HG02610 (cell line): ENCODE measurements at regions not wholly inside any gene's neighbourhood (a gene's known extent, or its start where the extent isn't known, plus 50 kb on each side); places are given as distances from the start of the nearest gene placed in this dataset.

ENCODE experiments used
- ATAC-seq: cut with Tn5 transposase; IDR thresholded peaks from one replicate; pipeline ENCODE4 v1.9.1; 2021; ENCODE audit warnings: mild to moderate bottlenecking, moderate library complexity; ENCODE audit not compliant: unreplicated experiment

DNA sequence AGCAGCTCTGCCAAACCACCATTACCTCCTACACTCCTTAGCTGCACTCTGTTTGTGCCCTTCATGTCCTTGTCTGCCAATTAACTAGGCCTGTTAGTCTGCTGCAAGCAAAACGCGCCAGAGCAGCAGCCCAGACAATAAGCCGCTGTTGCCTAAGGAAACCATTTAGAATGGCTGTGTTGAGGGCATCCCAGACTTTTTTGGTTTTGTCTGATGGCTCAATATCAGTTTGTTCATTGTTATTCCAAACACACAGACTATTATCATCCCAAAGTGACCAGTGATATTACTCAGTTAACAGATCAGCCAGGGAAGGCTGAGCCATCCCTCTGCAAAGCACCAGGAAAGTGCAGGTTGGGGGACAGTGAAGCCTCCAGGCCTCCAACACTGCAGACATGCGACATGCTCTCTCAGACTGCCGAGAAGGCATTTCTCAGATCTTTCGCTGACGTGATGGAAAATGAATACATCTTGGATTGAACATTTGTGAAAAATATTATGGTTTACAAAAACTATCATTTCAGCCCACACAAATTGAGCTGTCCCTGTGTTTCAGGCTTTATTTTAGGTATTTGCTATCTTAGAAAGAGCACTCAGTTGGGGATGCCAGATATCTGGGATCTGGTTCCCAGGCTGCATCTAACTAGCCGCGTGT lies 182.0 kb upstream of the HNRNPA3 start:
- no peak for ATAC-seq

DNA sequence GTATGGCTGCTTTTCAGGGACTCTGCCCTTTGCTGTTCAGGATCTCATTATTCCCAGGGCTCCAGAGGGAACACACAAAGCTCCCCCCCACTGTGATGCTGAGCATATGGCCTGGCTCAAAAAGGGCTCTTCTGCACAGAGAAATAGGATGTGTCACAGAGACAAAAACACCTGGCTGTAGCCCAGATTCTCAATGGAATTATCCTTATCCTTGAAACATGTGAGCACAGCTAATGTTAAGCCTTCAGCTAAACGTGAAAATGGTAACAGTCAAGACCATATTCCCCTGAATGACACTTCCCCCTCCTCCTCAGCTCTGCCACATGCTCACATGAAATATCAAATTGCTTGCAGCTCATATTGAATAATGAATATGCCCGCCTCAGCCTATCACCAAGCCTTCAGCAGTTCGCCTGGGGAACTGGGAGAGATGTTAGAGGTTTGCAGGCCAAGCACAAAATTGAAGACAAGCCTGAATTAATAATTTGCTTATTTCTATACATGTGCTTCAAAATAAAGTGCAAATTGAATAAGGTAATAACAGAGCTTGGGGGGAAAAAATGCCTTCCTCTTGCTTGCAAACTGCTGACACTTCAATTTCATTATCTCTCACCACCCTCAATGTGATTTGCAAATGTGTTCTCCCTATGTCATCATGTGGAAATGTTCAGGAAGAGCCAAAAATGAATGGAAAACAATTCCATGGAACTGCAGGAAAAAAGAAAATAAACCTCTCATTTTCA lies 181.0 kb upstream of the HNRNPA3 start:
- no peak for ATAC-seq

DNA sequence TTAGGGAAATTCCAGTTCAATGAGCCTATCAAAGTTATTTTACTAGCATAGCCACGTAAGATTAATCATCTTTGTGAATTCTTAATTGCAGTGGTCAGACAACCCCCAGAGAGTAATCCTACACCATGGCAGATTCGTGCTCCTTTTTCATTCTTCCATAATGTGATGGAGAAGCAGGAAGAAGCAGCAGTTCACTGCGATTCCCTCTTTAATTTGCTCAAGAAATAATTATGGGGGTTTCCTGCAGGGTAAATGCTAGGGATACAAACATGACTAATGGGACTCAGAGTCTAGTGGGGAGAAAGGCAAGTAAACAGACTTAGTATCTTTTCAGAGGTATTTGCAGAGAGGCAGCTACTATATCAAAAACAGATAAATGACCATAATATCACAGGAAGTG lies 175.8 kb upstream of the HNRNPA3 start:
- ATAC-seq: no peak

DNA sequence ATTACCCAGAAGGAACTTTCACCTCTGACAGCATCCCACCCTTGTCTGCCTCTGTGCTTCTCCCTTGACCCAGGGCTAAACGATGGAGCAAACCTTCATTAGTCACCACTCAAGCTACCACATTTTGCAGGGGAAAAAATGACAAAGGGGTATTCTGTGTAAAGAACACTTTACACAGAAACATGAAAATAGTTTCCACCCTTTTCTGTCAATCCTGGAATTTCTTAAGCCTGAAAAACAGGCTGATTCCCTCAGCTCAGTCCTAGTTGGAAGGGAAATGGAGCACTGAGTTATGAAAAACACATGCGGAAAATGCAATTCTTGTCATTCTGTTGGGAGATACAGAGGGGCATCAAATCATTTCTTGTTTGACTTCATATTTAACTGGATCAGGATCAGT lies 175.0 kb upstream of the HNRNPA3 start:
- no peak for ATAC-seq

DNA sequence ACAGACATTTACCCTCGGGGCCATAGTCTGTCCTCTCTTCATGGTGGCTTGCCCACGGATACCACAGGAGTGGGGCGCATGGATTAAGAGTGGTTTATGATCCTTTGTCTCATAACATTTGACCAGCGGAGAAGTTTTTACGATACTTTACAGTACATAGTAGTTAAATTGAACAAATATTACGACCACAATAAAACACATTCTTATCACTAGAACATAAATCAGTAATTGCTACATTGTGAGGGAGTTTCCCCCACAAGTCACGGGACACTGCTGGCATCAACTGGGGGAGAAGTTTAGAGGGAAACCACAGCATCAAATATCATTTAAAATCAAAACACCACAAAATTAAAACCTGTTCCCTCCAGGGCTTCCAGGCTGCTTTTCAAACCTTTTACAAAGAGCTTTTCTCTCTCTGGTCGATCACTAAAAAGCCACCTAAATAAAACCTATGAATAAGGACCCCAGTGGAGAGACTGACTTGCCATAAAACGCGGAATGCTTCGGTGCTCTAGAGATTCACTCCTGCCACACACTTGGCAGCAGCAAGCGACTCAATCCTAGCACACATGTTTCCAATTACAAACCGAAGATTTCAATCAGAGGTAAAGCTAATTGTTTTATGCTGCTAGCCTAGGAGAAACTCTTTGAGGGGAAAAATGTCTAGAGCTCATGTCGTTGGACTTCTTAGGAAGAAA lies 173.7 kb upstream of the HNRNPA3 start:
- no peak for ATAC-seq

DNA sequence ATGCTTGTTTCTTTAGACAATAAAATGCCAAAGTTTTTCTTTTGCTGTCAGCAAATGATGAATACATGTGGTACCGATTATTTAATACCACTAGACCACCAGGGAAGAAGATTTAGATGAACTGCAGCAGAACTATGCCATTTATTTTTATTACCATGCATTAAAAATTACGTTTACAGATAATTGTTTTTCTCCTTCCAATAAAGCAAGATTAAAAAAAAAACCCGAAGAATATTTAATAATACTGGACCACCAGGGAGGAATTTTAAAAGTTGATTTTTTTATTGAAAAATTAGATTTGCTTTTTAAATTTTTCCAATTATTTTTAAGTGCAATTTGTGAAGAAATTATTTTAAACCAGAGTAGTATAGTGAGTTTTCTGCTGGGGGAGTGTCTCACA lies 170.3 kb upstream of the HNRNPA3 start:
- ATAC-seq: no peak

DNA sequence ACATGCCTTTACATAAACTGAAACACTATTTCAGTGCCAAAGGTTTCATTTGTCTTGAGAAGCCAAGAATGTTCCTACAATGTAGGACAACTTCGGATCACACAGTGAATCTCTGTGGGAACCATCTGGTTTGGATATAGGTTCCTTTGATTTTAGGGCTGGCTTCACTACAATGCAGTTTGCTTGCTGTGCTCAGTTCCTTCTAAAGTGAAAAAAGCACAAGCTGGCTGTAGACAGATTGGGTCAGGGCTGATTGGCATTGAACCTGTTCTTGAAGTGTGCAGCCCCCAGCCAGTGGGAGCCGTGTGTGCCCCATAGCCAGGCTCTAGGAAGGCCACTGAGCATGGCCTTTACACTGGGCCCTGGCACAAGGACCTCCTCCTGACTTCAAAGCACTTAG lies 167.9 kb upstream of the HNRNPA3 start:
- no peak for ATAC-seq

DNA sequence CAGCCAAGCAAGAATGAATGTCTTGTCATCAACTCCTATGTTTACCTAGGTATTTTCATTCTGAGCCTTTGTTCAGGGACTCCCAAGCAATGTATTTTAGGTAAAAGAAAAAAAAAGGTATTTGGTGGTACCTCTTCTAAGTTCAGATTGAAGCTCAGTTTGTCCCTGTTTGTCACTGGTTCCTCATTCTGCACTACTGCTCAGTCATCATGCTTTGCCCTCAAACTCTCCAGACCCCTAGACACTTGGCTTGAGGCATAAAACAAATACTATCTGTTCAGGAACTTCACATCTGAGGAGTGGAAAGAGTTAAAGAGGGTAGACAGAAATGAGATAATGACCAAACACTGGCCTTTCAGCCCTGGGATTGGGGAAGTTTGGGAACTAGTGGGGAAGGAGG lies 163.6 kb upstream of the HNRNPA3 start:
- no peak for ATAC-seq

DNA sequence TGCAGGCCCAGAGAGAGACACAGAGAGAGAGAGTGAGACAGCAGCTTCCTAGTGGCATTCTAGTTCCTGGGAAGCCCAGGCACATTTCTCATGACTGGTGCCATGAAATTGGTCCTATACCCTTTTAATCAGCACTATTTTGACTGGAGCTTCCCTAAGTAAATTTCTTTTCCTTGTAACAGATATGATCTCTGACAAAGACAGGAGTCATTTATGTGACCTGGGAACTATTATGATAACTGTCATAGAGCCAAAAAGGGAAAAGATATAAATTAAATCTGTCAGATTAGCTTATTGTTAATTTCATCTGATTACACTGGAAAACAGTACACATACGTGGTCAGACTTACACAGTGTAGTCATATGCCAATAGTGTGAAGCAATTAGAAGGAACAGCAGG lies 161.3 kb upstream of the HNRNPA3 start:
- no peak for ATAC-seq

DNA sequence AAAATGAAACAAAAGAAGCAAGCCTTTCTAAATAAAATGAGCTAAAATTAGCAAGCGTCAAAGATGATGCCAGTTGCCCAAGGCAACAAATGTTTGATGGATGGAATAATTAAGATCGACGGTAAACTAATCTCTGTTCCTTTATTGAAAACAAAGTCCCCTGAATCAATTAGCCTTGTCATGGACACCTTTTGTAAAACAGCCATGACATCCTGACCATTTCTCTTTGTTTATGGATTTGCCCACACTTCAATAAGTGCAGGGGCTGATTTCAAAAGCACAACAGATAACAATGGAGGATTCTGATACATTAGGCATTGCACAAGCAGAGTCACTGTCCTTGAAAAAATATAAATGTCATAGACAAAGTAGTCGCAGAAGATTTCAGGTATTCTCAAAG lies 160.1 kb upstream of the HNRNPA3 start:
- no peak for ATAC-seq

DNA sequence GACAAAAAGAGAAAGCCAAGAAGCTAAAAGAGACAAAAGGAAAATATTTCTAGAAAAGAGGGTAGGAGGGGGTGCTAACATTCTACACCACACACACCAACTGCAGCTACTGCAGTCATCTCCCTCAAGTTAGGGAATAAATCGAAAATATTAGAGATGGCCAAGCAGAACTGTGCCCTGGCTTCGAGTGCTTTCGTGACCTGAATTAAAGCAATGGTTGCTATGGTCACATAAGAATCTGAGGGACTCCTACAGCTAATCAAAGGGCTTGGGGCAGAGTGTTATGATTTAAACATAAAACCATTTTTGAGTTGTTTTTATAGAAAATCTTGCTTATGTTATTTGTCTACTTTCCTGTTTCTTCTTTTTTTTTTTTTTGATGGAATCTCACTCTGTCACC lies 159.6 kb upstream of the HNRNPA3 start:
- ATAC-seq: no peak

DNA sequence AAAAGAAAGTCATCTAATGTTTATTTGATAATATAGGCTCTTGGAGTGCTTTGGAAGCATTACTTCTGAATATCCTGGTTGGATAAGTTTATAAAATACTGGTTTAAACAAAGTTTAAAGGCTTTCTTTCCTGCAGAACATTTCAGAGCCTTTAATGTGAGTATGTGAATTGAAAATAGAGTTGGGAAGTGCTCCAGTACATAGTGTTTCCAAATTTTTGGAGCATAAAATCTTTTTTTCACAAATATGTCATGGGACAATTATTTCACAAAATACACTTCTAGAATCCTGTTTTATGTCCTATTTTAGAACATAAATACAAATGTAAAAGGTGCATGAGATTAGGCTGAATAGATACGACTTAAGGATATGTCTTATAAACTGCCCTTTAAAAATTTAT lies 158.9 kb upstream of the HNRNPA3 start:
- no peak for ATAC-seq

DNA sequence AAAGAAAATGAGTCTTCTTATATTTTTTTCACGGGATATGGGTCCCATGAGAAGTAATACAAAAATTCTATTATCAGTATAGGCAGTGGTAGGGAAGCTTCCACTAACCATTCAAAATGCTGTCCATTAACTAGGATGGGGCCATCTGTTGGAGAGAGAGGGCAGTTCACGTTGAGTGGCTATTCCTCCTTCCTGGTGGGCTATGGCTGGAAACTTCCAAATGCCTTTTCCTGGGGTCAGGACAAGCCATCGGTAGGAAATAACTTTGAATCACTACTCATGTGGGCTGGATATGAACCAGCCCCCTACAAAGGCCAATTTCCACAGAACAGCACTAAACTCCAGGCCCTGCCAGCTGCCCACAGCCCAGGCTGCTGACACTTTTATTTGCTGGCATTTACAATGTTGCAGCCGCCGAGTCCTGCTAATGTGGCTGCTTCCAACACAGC lies 156.1 kb upstream of the HNRNPA3 start:
- ATAC-seq: no peak

DNA sequence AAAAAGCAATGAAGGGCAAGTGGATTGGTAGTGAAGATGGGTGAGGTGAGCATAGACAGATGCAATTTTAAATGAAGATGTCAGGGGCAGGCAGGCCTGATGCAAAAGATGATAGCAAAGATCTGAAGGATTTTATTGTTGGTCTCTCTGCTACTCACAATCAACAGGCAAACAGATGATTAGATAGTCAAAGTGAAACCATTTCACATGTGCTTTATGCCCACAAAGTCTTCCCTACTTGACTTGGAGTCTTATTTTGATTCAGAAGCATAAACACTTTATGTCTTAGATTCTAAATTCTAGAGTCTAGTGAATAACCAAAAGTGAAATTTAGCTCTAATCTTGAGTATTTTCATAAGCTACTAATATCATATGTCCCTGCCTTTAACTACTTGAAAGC lies 153.8 kb upstream of the HNRNPA3 start:
- peak; percentile 89 for ATAC-seq

DNA sequence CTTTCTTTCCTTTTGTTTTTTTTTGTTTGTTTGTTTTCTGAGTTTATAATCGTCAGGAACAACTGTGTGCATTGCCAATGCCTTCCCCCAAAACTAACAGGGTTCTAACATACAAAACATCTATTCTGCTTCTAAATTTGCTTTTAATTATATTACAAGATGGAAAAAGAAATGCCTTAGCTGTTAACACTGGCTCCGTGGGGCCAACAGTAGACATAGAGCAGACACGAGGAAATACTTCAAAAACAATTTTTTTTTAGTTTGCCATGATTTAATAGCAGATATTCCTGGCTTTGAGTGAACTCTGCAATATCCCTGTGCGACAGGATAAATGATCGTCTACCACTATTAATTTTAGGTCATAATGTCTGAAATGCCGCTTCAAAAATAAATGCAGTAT lies 153.3 kb upstream of the HNRNPA3 start:
- no peak for ATAC-seq

DNA sequence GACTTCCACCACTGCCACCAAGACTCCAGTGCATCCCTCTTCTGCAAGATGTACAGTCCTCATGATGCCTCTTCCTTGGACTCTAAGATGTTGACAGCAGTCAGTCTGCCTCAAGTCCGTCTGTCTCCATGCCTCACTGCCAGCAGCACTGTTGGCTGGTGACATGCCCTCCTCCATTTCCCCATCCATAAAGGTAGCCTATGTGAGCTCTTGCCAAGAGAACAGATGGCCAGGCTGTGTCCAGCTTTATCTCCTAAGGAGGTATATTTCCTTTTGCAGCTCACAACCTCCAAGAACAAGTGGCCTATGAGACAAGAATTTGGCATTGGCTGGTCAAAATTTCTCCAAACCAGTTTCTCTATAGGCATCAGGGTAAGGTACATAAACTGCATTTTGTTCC lies 149.3 kb upstream of the HNRNPA3 start:
- ATAC-seq: no peak

DNA sequence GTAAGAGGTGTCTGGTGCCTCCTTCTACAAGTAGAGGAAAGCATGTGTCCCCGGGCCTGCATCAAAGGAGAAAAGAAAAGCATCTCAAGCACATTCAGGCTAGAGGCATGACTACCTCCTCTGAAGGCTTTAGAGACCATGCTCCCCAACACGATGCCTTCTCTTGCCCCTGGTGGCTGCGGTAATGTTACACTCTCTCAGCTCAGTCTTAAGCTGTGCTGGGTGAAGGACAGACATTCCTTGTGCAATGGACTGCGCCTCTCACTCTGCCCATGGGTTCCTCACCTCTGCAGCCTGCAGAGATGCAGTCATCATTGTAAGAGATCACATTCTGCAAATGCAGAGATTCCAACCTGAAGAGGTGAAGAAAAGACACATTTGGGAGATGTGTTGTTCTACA lies 148.2 kb upstream of the HNRNPA3 start:
- no peak for ATAC-seq

DNA sequence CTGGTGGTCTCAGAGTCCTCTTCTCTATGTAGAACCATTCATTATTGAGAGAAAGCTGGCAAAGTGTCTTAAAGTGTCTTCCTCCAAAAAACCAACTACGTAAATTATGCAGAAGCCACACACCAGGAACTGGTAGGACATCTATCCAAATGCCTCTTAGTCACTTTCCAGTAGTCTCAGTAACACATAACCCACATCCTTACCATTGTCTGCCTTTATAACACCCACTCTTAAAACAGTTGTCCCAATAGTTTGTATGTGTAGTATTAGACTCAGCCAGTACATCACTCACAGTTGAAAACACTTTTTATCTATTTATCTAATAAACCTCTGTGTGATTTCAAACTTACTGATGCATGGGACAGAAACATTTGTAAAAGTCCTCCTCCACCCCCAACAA lies 143.6 kb upstream of the HNRNPA3 start:
- ATAC-seq: no peak

DNA sequence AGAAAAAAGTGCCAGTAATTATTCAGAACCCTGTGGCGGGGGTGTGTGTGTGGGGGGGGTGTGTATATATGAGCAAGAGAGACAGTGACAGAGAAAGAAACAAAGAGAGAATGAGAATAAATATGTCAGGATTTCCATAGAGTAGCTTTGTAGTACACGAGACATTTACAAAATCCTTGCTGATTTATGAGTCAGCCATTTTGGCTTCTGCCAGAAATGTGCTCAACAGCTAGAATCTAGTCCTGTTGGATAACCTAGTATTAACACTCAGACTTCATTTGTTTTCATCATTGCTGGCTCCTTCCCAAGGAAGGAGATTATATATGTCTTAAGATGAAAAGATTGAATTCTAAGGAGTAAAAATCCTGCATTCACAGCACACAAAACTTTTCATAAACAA lies 140.5 kb upstream of the HNRNPA3 start:
- no peak for ATAC-seq

DNA sequence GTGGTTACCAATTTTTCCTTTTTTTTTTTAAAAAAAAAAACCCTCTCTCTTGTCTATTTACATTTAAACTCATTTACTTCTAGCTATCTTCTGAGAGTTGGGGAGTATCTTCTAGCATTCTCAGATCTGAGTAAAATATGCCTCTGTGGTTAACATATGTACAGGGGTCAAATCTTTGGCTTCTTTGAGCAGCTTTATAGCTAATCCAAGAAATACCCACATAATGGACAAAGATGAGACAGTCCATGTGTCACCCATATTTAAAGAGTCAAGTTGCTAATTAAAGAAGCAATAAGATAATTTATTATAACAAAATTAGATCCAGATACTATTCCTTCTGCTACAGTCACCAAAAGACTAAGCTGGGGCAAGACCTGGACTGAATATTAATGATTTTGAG lies 139.0 kb upstream of the HNRNPA3 start:
- no peak for ATAC-seq

DNA sequence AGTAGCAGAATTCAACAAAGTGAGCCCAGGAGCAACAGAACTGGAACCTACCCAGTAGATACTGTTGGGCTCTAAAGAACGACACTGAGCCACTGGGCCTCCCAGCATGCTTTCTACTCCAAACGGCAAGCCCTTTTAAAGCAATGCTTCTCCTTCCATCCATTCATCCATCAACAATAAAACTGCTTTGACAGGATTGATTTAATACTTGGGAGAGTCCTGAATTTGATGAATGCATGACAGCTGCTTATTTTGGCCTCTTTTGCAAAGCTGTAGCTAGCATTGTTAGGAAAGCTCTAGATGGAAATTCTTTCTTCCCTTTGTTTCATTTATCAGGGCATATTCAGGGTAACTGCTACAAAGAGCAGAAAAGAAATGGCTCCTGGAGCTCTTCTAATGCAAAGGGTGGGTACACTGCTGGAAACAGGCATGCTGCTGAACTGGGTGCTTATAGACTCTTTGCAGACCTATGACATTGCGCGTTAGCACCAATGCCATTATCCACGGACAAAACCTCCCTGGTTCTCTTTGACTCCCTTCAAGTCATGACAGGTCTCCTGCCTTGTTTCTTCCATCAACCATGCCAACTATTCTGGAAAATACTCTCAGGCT lies 138.4 kb upstream of the HNRNPA3 start:
- no peak for ATAC-seq

DNA sequence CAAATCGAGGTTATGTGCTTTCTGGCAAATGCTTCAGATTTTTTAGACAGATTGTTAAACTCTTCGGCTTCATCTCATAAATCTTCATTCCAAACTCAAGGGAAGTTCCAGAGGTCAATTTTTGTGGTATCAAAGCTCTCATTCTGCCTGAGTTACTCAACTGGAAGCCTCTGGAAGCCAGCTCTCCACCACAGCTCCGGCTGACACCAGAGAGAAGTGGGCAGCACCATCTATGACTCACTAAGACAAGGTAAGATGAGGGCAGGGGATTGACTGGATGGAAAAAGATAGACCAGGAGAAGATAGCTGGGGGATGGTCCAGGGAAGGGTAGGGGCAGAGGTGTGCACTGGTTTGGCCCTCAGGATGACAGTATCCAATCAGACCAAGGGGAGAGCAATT lies 137.3 kb upstream of the HNRNPA3 start:
- ATAC-seq: no peak
